ENCODE measurements at regions not wholly inside any gene's neighbourhood (a gene's known extent, or its start where the extent isn't known, plus 50 kb on each side); places are given as distances from the start of the nearest gene placed in this dataset.

- H3K9me3 ChIP-seq (ENCODE audit: control insufficient read depth, low read length): no peaks in the 10 kb centered on the region
- no peak overlapping the region for H3K4me3 ChIP-seq (ENCODE audit: extremely low read depth, insufficient read depth, low read length, poor library complexity, severe bottlenecking)
- H3K4me1 ChIP-seq (ENCODE audit: control insufficient read depth, insufficient read depth, low read length, poor library complexity, severe bottlenecking): peaks cover 16% of the 10 kb centered on the region
- 91% methylated on average over 1 of the region's 2 CpGs; no CpG with 5 or more reads in 1 of the 2 experiments for WGBS, 2 experiments (ENCODE audit: insufficient coverage in 2 of 2)
- no peak overlapping the region for H3K27ac ChIP-seq (ENCODE audit: low read depth, low read length, severe bottlenecking)
- no peaks in the 10 kb centered on the region for H3K36me3 ChIP-seq (ENCODE audit: control insufficient read depth, insufficient read depth, low read length)
Observed at GRCh38 chr12:42807251-42807650, 217.7 kb upstream of the PRICKLE1 start.

GRCh38 chr12:42804928-42805327 is 215.4 kb upstream of the PRICKLE1 start:
- Histone ChIP-seq H3K4me3 (ENCODE audit: extremely low read depth, insufficient read depth, low read length, poor library complexity, severe bottlenecking) (no peak overlapping the region), H3K36me3 (ENCODE audit: control insufficient read depth, insufficient read depth, low read length) (no peaks in the 10 kb centered on the region), H3K27ac (ENCODE audit: low read depth, low read length, severe bottlenecking) (no peak overlapping the region), H3K4me1 (ENCODE audit: control insufficient read depth, insufficient read depth, low read length, poor library complexity, severe bottlenecking) (peaks cover 16% of the 10 kb centered on the region), H3K9me3 (ENCODE audit: control insufficient read depth, low read length) (no peaks in the 10 kb centered on the region)
- 69 to 86% methylated on average over 1 of the region's 2 CpGs for WGBS, 2 experiments (ENCODE audit: insufficient coverage in 2 of 2)

GRCh38 chr12:42802785-42803189 is 213.2 kb upstream of the PRICKLE1 start:
- 33 to 88% methylated on average over 1 of the region's 4 CpGs for WGBS, 2 experiments (ENCODE audit: insufficient coverage in 2 of 2)
- Histone ChIP-seq H3K27ac (ENCODE audit: low read depth, low read length, severe bottlenecking) (no peak overlapping the region), H3K9me3 (ENCODE audit: control insufficient read depth, low read length) (no peaks in the 10 kb centered on the region), H3K36me3 (ENCODE audit: control insufficient read depth, insufficient read depth, low read length) (no peaks in the 10 kb centered on the region), H3K4me3 (ENCODE audit: extremely low read depth, insufficient read depth, low read length, poor library complexity, severe bottlenecking) (no peak overlapping the region), H3K4me1 (ENCODE audit: control insufficient read depth, insufficient read depth, low read length, poor library complexity, severe bottlenecking) (peaks cover 5% of the 10 kb centered on the region)

- H3K4me3 ChIP-seq (ENCODE audit: extremely low read depth, insufficient read depth, low read length, poor library complexity, severe bottlenecking): no peak overlapping the region
- no peaks in the 10 kb centered on the region for H3K4me1 ChIP-seq (ENCODE audit: control insufficient read depth, insufficient read depth, low read length, poor library complexity, severe bottlenecking)
- no peaks in the 10 kb centered on the region for H3K9me3 ChIP-seq (ENCODE audit: control insufficient read depth, low read length)
- H3K36me3 ChIP-seq (ENCODE audit: control insufficient read depth, insufficient read depth, low read length): no peaks in the 10 kb centered on the region
- 67 to 90% methylated on average over 1 of the region's 2 CpGs for WGBS, 2 experiments (ENCODE audit: insufficient coverage in 2 of 2)
- no peak overlapping the region for H3K27ac ChIP-seq (ENCODE audit: low read depth, low read length, severe bottlenecking)
Observed at GRCh38 chr12:42801271-42801670, 211.7 kb upstream of the PRICKLE1 start.

- Histone ChIP-seq H3K9me3 (ENCODE audit: control insufficient read depth, low read length) (no peaks in the 10 kb centered on the region), H3K36me3 (ENCODE audit: control insufficient read depth, insufficient read depth, low read length) (no peaks in the 10 kb centered on the region), H3K4me3 (ENCODE audit: extremely low read depth, insufficient read depth, low read length, poor library complexity, severe bottlenecking) (no peak overlapping the region), H3K27ac (ENCODE audit: low read depth, low read length, severe bottlenecking) (no peak overlapping the region), H3K4me1 (ENCODE audit: control insufficient read depth, insufficient read depth, low read length, poor library complexity, severe bottlenecking) (no peaks in the 10 kb centered on the region)
- WGBS, 2 experiments (ENCODE audit: insufficient coverage in 2 of 2): 88% methylated on average over 1 of the region's 1 CpG; no CpG with 5 or more reads in 1 of the 2 experiments
Observed at GRCh38 chr12:42799966-42800365, 210.4 kb upstream of the PRICKLE1 start.

- no peaks in the 10 kb centered on the region for H3K4me1 ChIP-seq (ENCODE audit: control insufficient read depth, insufficient read depth, low read length, poor library complexity, severe bottlenecking)
- no peak overlapping the region for H3K4me3 ChIP-seq (ENCODE audit: extremely low read depth, insufficient read depth, low read length, poor library complexity, severe bottlenecking)
- no peaks in the 10 kb centered on the region for H3K9me3 ChIP-seq (ENCODE audit: control insufficient read depth, low read length)
- H3K27ac ChIP-seq (ENCODE audit: low read depth, low read length, severe bottlenecking): no peak overlapping the region
- H3K36me3 ChIP-seq (ENCODE audit: control insufficient read depth, insufficient read depth, low read length): no peaks in the 10 kb centered on the region
- 85 to 91% methylated on average over 1 of the region's 2 CpGs for WGBS, 2 experiments (ENCODE audit: insufficient coverage in 2 of 2)
Observed at GRCh38 chr12:42798811-42799438, 209.4 kb upstream of the PRICKLE1 start.

GRCh38 chr12:42794806-42795205 is 205.3 kb upstream of the PRICKLE1 start:
- WGBS, 2 experiments (ENCODE audit: insufficient coverage in 2 of 2): no CpG with 5 or more reads among the region's 2 CpGs
- peaks cover 10% of the 10 kb centered on the region for H3K4me1 ChIP-seq (ENCODE audit: control insufficient read depth, insufficient read depth, low read length, poor library complexity, severe bottlenecking)
- H3K36me3 ChIP-seq (ENCODE audit: control insufficient read depth, insufficient read depth, low read length): no peaks in the 10 kb centered on the region
- no peaks in the 10 kb centered on the region for H3K9me3 ChIP-seq (ENCODE audit: control insufficient read depth, low read length)
- no peak overlapping the region for H3K4me3 ChIP-seq (ENCODE audit: extremely low read depth, insufficient read depth, low read length, poor library complexity, severe bottlenecking)
- H3K27ac ChIP-seq (ENCODE audit: low read depth, low read length, severe bottlenecking): no peak overlapping the region

- Histone ChIP-seq H3K4me3 (ENCODE audit: extremely low read depth, insufficient read depth, low read length, poor library complexity, severe bottlenecking) (no peak overlapping the region), H3K36me3 (ENCODE audit: control insufficient read depth, insufficient read depth, low read length) (no peaks in the 10 kb centered on the region), H3K9me3 (ENCODE audit: control insufficient read depth, low read length) (no peaks in the 10 kb centered on the region), H3K4me1 (ENCODE audit: control insufficient read depth, insufficient read depth, low read length, poor library complexity, severe bottlenecking) (peaks cover 24% of the 10 kb centered on the region), H3K27ac (ENCODE audit: low read depth, low read length, severe bottlenecking) (no peak overlapping the region)
- 100% methylated on average over 1 of the region's 1 CpG; no CpG with 5 or more reads in 1 of the 2 experiments for WGBS, 2 experiments (ENCODE audit: insufficient coverage in 2 of 2)
Observed at GRCh38 chr12:42793166-42793565, 203.6 kb upstream of the PRICKLE1 start.

GRCh38 chr12:42792265-42792664 is 202.7 kb upstream of the PRICKLE1 start:
- Histone ChIP-seq H3K27ac (ENCODE audit: low read depth, low read length, severe bottlenecking) (no peak overlapping the region), H3K4me3 (ENCODE audit: extremely low read depth, insufficient read depth, low read length, poor library complexity, severe bottlenecking) (no peak overlapping the region), H3K36me3 (ENCODE audit: control insufficient read depth, insufficient read depth, low read length) (no peaks in the 10 kb centered on the region), H3K9me3 (ENCODE audit: control insufficient read depth, low read length) (no peaks in the 10 kb centered on the region), H3K4me1 (ENCODE audit: control insufficient read depth, insufficient read depth, low read length, poor library complexity, severe bottlenecking) (peaks cover 34% of the 10 kb centered on the region)

- Histone ChIP-seq H3K27ac (ENCODE audit: low read depth, low read length, severe bottlenecking) (peak overlapping the region; percentile 94), H3K9me3 (ENCODE audit: control insufficient read depth, low read length) (no peaks in the 10 kb centered on the region), H3K4me3 (ENCODE audit: extremely low read depth, insufficient read depth, low read length, poor library complexity, severe bottlenecking) (no peak overlapping the region), H3K36me3 (ENCODE audit: control insufficient read depth, insufficient read depth, low read length) (no peaks in the 10 kb centered on the region), H3K4me1 (ENCODE audit: control insufficient read depth, insufficient read depth, low read length, poor library complexity, severe bottlenecking) (peaks cover 42% of the 10 kb centered on the region)
- WGBS, 2 experiments (ENCODE audit: insufficient coverage in 2 of 2): 100% methylated on average over 1 of the region's 3 CpGs; no CpG with 5 or more reads in 1 of the 2 experiments
Observed at GRCh38 chr12:42791399-42791798, 201.9 kb upstream of the PRICKLE1 start.

- no peaks in the 10 kb centered on the region for H3K36me3 ChIP-seq (ENCODE audit: control insufficient read depth, insufficient read depth, low read length)
- H3K4me3 ChIP-seq (ENCODE audit: extremely low read depth, insufficient read depth, low read length, poor library complexity, severe bottlenecking): no peak overlapping the region
- peaks cover 46% of the 10 kb centered on the region for H3K4me1 ChIP-seq (ENCODE audit: control insufficient read depth, insufficient read depth, low read length, poor library complexity, severe bottlenecking)
- H3K9me3 ChIP-seq (ENCODE audit: control insufficient read depth, low read length): no peaks in the 10 kb centered on the region
- peak overlapping the region; percentile 94 for H3K27ac ChIP-seq (ENCODE audit: low read depth, low read length, severe bottlenecking)
Observed at GRCh38 chr12:42790761-42791151, 201.2 kb upstream of the PRICKLE1 start.

Measured in mesodermal cell (in vitro differentiated cells).